ENCODE measurements at regions not wholly inside any gene's neighbourhood (a gene's known extent, or its start where the extent isn't known, plus 50 kb on each side); places are given as distances from the start of the nearest gene placed in this dataset.

DNA sequence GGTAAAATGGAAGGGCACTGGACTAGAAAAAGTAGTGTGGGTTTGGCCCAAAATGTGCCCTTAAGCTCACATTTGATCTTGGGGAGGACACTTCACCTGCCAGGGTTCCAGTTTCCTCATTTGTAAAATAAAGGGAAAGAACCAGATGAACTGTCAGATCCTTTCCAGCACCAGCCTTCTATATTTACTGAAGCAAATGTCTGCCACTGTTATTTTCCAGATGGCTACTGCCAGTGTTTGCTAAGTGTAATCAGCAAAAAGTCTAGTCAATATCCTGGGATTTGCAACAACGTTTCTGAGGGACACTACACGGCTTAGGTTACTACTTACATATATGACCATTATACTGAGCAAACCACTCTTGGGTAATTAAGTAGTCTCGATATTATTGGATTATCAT lies 340.3 kb downstream of the KCNN2 start:
- no peaks in the 10 kb centered on the region for H3K36me3 ChIP-seq (replicated peaks; ENCODE audit: insufficient read depth, low read length)
- H3K4me3 ChIP-seq (ENCODE audit: low read length), result no peak overlapping the region
- no peaks in the 10 kb centered on the region for H3K79me2 ChIP-seq (ENCODE audit: low read length)
- H3F3A ChIP-seq (ENCODE audit: insufficient read depth, low read length), result no peaks in the 10 kb centered on the region
- H3K27me3 ChIP-seq (replicated peaks; ENCODE audit: insufficient read depth, low read length), result no peaks in the 10 kb centered on the region
- H3K9me3 ChIP-seq (replicated peaks; ENCODE audit: insufficient read depth, low read length), result no peaks in the 10 kb centered on the region
- TF ChIP-seq EZH2 (optimal IDR thresholded peaks at IDR 0.05; ENCODE audit: low read depth, low read length), result no peak
- no peak for DNase-seq
- no peak overlapping the region for H3K4me2 ChIP-seq (ENCODE audit: low read depth, low read length)
- no peaks in the 10 kb centered on the region for H3K9me2 ChIP-seq (replicated peaks; ENCODE audit: insufficient read depth, low read length)
- H3K27ac ChIP-seq (ENCODE audit: low read length), result no peak overlapping the region
- no peaks in the 10 kb centered on the region for H4K20me1 ChIP-seq (ENCODE audit: insufficient read depth, low read length)
- peaks cover 4% of the 10 kb centered on the region; the same call in 1 of the 2 replicates for H3K4me1 ChIP-seq (ENCODE audit: low read length)
- H3K9ac ChIP-seq (ENCODE audit: low read length), result no peak overlapping the region
- H2AFZ ChIP-seq (ENCODE audit: low read length), result no peak overlapping the region

DNA sequence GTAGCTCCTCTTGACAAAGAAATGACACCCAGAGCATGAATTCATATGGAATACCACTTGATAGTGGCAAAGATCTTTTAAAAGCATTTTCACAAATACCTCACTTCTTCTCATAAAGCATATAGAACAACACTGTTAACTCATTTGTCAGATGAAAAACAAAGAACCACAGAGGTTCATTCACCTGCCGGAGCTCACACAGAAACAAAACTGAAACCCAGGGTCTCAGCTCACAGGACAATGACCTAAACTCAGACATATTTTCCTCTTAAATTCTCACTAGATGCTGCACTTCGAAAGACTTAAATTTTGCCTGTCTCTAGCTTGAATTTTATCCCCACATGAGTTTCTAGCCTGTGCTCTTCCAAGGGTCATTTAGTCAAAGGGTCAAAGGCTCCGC lies 339.0 kb downstream of the KCNN2 start:
- Histone ChIP-seq H4K20me1 (ENCODE audit: insufficient read depth, low read length) (no peaks in the 10 kb centered on the region), H3K27ac (ENCODE audit: low read length) (peak overlapping the region; percentile 19; the same call in 1 of the 2 replicates), H3K27me3 (replicated peaks; ENCODE audit: insufficient read depth, low read length) (no peaks in the 10 kb centered on the region), H3K4me1 (ENCODE audit: low read length) (peaks cover 4% of the 10 kb centered on the region; the same call in 1 of the 2 replicates), H3K9ac (ENCODE audit: low read length) (no peak overlapping the region; the same call in 1 of the 2 replicates), H3K9me3 (replicated peaks; ENCODE audit: insufficient read depth, low read length) (no peaks in the 10 kb centered on the region), H3F3A (ENCODE audit: insufficient read depth, low read length) (no peaks in the 10 kb centered on the region), H3K4me2 (ENCODE audit: low read depth, low read length) (peak overlapping the region; percentile 66), H2AFZ (ENCODE audit: low read length) (peak overlapping the region; percentile 63), H3K9me2 (replicated peaks; ENCODE audit: insufficient read depth, low read length) (no peaks in the 10 kb centered on the region), H3K36me3 (replicated peaks; ENCODE audit: insufficient read depth, low read length) (no peaks in the 10 kb centered on the region), H3K79me2 (ENCODE audit: low read length) (no peaks in the 10 kb centered on the region), H3K4me3 (ENCODE audit: low read length) (peak overlapping the region; percentile 18)
- no peak for TF ChIP-seq EZH2phosphoT487 (IDR thresholded peaks at IDR 0.05; ENCODE audit: low read length)
- TF ChIP-seq EZH2 (optimal IDR thresholded peaks at IDR 0.05; ENCODE audit: low read depth, low read length), result no peak
- no peak for TF ChIP-seq CTCF (IDR thresholded peaks at IDR 0.05; ENCODE audit: low read length)
- peak; percentile 76 for DNase-seq

DNA sequence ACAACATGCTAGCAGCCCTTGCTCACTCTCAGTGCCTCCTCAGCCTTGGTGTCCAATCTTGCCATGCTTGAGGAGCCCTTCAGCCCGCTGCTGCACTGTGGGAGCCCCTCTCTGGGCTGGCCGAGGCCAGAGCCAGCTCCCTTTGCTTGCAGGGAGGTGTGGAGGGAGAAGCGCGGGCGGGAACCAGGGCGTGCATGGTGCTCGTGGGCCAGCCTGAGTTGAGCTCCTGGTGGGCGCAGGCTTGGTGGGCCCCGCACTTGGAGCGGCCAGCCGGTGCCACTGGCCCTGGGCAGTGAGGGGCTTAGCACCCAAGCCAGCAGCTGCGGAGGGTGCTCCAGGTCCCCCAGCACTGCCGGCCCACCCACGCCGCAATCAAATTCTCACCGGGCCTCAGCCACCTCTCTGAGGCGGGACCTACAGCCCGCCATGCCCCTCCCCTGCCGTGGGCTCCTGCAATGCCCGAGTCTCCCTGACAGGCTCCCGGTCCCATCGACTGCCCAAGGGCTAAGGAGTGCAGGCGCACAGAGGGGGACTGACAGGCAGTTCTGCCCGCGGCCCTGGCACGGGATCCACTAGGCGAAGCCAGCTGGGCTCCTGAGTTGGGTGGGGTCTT lies 333.5 kb downstream of the KCNN2 start:
- peaks cover 1% of the 10 kb centered on the region; the same call in 1 of the 2 replicates for H3K4me1 ChIP-seq (ENCODE audit: low read length)
- no peaks in the 10 kb centered on the region for H3K79me2 ChIP-seq (ENCODE audit: low read length)
- H2AFZ ChIP-seq (ENCODE audit: low read length), result no peak overlapping the region
- no peaks in the 10 kb centered on the region for H3K36me3 ChIP-seq (replicated peaks; ENCODE audit: insufficient read depth, low read length)
- no peak for DNase-seq
- H3F3A ChIP-seq (ENCODE audit: insufficient read depth, low read length), result no peaks in the 10 kb centered on the region
- H3K9me2 ChIP-seq (replicated peaks; ENCODE audit: insufficient read depth, low read length), result no peaks in the 10 kb centered on the region
- H3K9me3 ChIP-seq (replicated peaks; ENCODE audit: insufficient read depth, low read length), result no peaks in the 10 kb centered on the region
- H4K20me1 ChIP-seq (ENCODE audit: insufficient read depth, low read length), result no peaks in the 10 kb centered on the region
- H3K4me2 ChIP-seq (ENCODE audit: low read depth, low read length), result no peak overlapping the region
- no peak overlapping the region for H3K9ac ChIP-seq (ENCODE audit: low read length)
- H3K27me3 ChIP-seq (replicated peaks; ENCODE audit: insufficient read depth, low read length), result no peaks in the 10 kb centered on the region
- H3K27ac ChIP-seq (ENCODE audit: low read length), result no peak overlapping the region
- TF ChIP-seq EZH2phosphoT487 (IDR thresholded peaks at IDR 0.05; ENCODE audit: low read length) (no peak), EZH2 (optimal IDR thresholded peaks at IDR 0.05; ENCODE audit: low read depth, low read length) (no peak), CTCF (IDR thresholded peaks at IDR 0.05; ENCODE audit: low read length) (no peak)
- H3K4me3 ChIP-seq (ENCODE audit: low read length), result no peak overlapping the region

DNA sequence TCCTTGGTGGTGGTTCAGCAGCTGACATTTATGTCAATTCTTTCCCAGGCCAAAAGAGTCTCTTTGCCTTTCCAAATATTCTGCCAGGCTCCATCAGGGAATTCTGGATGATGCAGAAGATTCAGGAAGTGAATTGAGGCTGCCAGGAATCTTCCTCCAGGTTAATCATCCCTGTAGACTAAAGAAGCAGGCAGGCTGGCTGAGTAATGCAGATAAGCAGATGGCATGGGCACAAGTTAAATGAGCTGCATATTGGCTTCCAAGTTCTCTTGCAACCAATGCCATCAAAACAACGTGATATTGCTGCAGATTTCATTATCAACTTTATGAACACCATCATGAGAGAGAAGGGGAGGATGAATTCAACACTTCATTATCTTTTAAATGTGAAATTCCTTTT lies 324.5 kb downstream of the KCNN2 start:
- no peaks in the 10 kb centered on the region for H3K36me3 ChIP-seq (replicated peaks; ENCODE audit: insufficient read depth, low read length)
- H3K27me3 ChIP-seq (replicated peaks; ENCODE audit: insufficient read depth, low read length), result no peaks in the 10 kb centered on the region
- no peak overlapping the region for H2AFZ ChIP-seq (ENCODE audit: low read length)
- no peaks in the 10 kb centered on the region for H3F3A ChIP-seq (ENCODE audit: insufficient read depth, low read length)
- TF ChIP-seq CTCF (IDR thresholded peaks at IDR 0.05; ENCODE audit: low read length) (no peak), EZH2phosphoT487 (IDR thresholded peaks at IDR 0.05; ENCODE audit: low read length) (no peak), EZH2 (optimal IDR thresholded peaks at IDR 0.05; ENCODE audit: low read depth, low read length) (no peak)
- no peak overlapping the region for H3K27ac ChIP-seq (ENCODE audit: low read length)
- no peaks in the 10 kb centered on the region for H3K9me3 ChIP-seq (replicated peaks; ENCODE audit: insufficient read depth, low read length)
- no peaks in the 10 kb centered on the region for H3K4me1 ChIP-seq (ENCODE audit: low read length)
- DNase-seq, result no peak
- no peaks in the 10 kb centered on the region for H3K9me2 ChIP-seq (replicated peaks; ENCODE audit: insufficient read depth, low read length)
- no peak overlapping the region for H3K4me2 ChIP-seq (ENCODE audit: low read depth, low read length)
- H4K20me1 ChIP-seq (ENCODE audit: insufficient read depth, low read length), result no peaks in the 10 kb centered on the region
- no peak overlapping the region for H3K9ac ChIP-seq (ENCODE audit: low read length)
- no peak overlapping the region for H3K4me3 ChIP-seq (ENCODE audit: low read length)
- no peaks in the 10 kb centered on the region for H3K79me2 ChIP-seq (ENCODE audit: low read length)
